A549 (cell line): ENCODE measurements at regions not wholly inside any gene's neighbourhood (a gene's known extent, or its start where the extent isn't known, plus 50 kb on each side); places are given as distances from the start of the nearest gene placed in this dataset.

Experiments
- ATAC-seq, 2 experiments: fragments of 200-7000 bp in 1 of 2; fragments of >200 bp in 1 of 2; cut with Nextera tagmentation in 1 of 2; cut with Tn5 transposase in 1 of 2; 3 replicates each; pipeline versions ENCODE4 v1.8.0 to v1.9.1; 2018 to 2020; ENCODE audit warnings: mild to moderate bottlenecking in 1 of 2, moderate library complexity in 1 of 2
- CTCF ChIA-PET: fragments of 300-600 bp; sonication (Branson Sonifier 250); formaldehyde crosslinking; extraction: SDS; loops from one replicate; lab custom pipeline; 2021; ENCODE audit warnings: antibody characterized with exemption, inconsistent platforms; lab: Yijun Ruan, JAX
- POLR2A ChIA-PET: fragments of 350-600 bp; formaldehyde crosslinking; extraction: SDS; loops from one replicate; lab custom pipeline; 2021; ENCODE audit warnings: antibody characterized with exemption, inconsistent platforms; lab: Yijun Ruan, JAX
- DNase-seq, 2 experiments: peaks; one replicate each; pipeline versions ENCODE4 v3.0.0 to v3.0.0-alpha.2; 2011 to 2016; ENCODE audit warnings: low read depth in 1 of 2, low spot score in 1 of 2
- FAIRE-seq: peaks from 2 replicates; lab custom pipeline; 2011; peaks lifted over from hg19 to GRCh38; lab: Jason Lieb, UNC
- H3K27ac ChIP-seq, 2 experiments: fragments of >200 bp; sonication (Bioruptor Twin); formaldehyde crosslinking; 3 replicates each; pipeline ENCODE4 v1.5.1; 2016 to 2017
- H3K4me1 ChIP-seq: fragments of >200 bp; sonication (Bioruptor Twin); formaldehyde crosslinking; 3 replicates; pipeline ENCODE4 v1.6.1; 2016
- H3K4me2 ChIP-seq: fragments of >200 bp; sonication (Bioruptor Twin); formaldehyde crosslinking; 3 replicates; pipeline ENCODE4 v1.6.1; 2016
- H3K4me3 ChIP-seq: fragments of >200 bp; sonication (Bioruptor Twin); formaldehyde crosslinking; 3 replicates; pipeline ENCODE4 v1.5.1; 2016
- H3K9me3 ChIP-seq: fragments of >200 bp; sonication (Bioruptor Twin); formaldehyde crosslinking; 3 replicates; pipeline ENCODE4 v1.6.1; 2016
- ATOH8 ChIP-seq: fragments of 250-450 bp; sonication (Bioruptor Pico); IDR thresholded peaks from 2 replicates; pipeline ENCODE4 v1.5.0; 2020; ENCODE audit warnings: low read depth, mild to moderate bottlenecking, moderate library complexity
- BCL3 ChIP-seq: fragments of >200 bp; sonication (Bioruptor Twin); formaldehyde crosslinking; IDR thresholded peaks from 3 replicates; pipeline ENCODE4 v1.6.1; 2016
- CBX2 ChIP-seq: fragments of 200-600 bp; sonication (generic); IDR thresholded peaks from 2 replicates; pipeline ENCODE4 v1.6.1; 2016; ENCODE audit warnings: low read depth, mild to moderate bottlenecking, borderline replicate concordance
- CBX8 ChIP-seq: fragments of 200-600 bp; sonication (generic); IDR thresholded peaks from 2 replicates; pipeline ENCODE4 v1.6.1; 2016
- CEBPB ChIP-seq, 2 experiments: fragments of >200 bp in 1 of 2; sonication (Bioruptor Twin) in 1 of 2; formaldehyde crosslinking in 1 of 2; IDR thresholded peaks; 2 replicates each; pipeline ENCODE4 v1.6.1; 2012 to 2016
- CHD2 ChIP-seq: fragments of 150-350 bp; IDR thresholded peaks from 2 replicates; pipeline ENCODE4 v1.6.1; 2014; ENCODE audit warnings: low read length; ENCODE audit not compliant: partially characterized antibody
- CHD4 ChIP-seq: fragments of 200-600 bp; sonication (generic); IDR thresholded peaks from 2 replicates; pipeline ENCODE4 v1.6.1; 2016; ENCODE audit warnings: antibody characterized with exemption, mild to moderate bottlenecking, borderline replicate concordance
- EHMT2 ChIP-seq: fragments of 200-600 bp; sonication (generic); IDR thresholded peaks from 2 replicates; pipeline ENCODE4 v1.6.1; 2016; ENCODE audit warnings: antibody characterized with exemption, low read depth, mild to moderate bottlenecking, moderate library complexity
- ELK1 ChIP-seq: fragments of 150-350 bp; IDR thresholded peaks from 2 replicates; pipeline ENCODE4 v1.6.1; 2014; ENCODE audit warnings: low read depth, mild to moderate bottlenecking, low read length
- FOSB ChIP-seq: fragments of 250-450 bp; sonication (Bioruptor Pico); IDR thresholded peaks from 2 replicates; pipeline ENCODE4 v1.5.0; 2020; ENCODE audit warnings: mild to moderate bottlenecking, moderate library complexity
- FOXS1 ChIP-seq: fragments of 250-450 bp; sonication (Bioruptor Pico); IDR thresholded peaks from 2 replicates; pipeline ENCODE4 v1.5.0; 2020; ENCODE audit warnings: mild to moderate bottlenecking, moderate library complexity
- HES2 ChIP-seq: fragments of >200 bp; sonication (Bioruptor Twin); formaldehyde crosslinking; IDR thresholded peaks from 2 replicates; pipeline ENCODE4 v1.6.1; 2016
- HMGXB4 ChIP-seq: fragments of 250-450 bp; sonication (Bioruptor Pico); IDR thresholded peaks from 2 replicates; pipeline ENCODE4 v1.5.0; 2021; ENCODE audit warnings: mild to moderate bottlenecking, moderate library complexity, borderline replicate concordance
- HOXA7 ChIP-seq: fragments of 250-450 bp; sonication (Bioruptor Pico); IDR thresholded peaks from 2 replicates; pipeline ENCODE4 v1.5.0; 2020; ENCODE audit warnings: mild to moderate bottlenecking, moderate library complexity
- HOXB5 ChIP-seq: fragments of 250-450 bp; sonication (Bioruptor Pico); IDR thresholded peaks from 2 replicates; pipeline ENCODE4 v1.5.0; 2020; ENCODE audit warnings: mild to moderate bottlenecking, moderate library complexity
- JUNB ChIP-seq: fragments of >200 bp; sonication (Bioruptor Twin); formaldehyde crosslinking; IDR thresholded peaks from 2 replicates; pipeline ENCODE4 v1.6.1; 2016
- NR3C1 ChIP-seq: fragments of >200 bp; sonication (Bioruptor Twin); formaldehyde crosslinking; IDR thresholded peaks from 3 replicates; pipeline ENCODE4 v1.6.1; 2017
- PBX3 ChIP-seq: IDR thresholded peaks from 2 replicates; pipeline ENCODE4 v1.6.1; 2012
- POLR2AphosphoS2 ChIP-seq: conservative IDR thresholded peaks from 2 replicates; pipeline ENCODE4 v1.6.1; 2012; ENCODE audit warnings: low read length, improper control_type of control experiment, inconsistent platforms
- RAD21 ChIP-seq, 2 experiments: fragments of >200 bp in 1 of 2; sonication (Bioruptor Twin) in 1 of 2; formaldehyde crosslinking in 1 of 2; IDR thresholded peaks in 1 of 2; conservative IDR thresholded peaks in 1 of 2; 2 replicates in 1 of 2; 3 replicates in 1 of 2; pipeline ENCODE4 v1.6.1; 2012 to 2018; ENCODE audit warnings: inconsistent platforms in 1 of 2
- RCOR1 ChIP-seq: fragments of 150-350 bp; IDR thresholded peaks from 2 replicates; pipeline ENCODE4 v1.6.1; 2014; ENCODE audit warnings: antibody characterized with exemption, low read length, low read depth
- RFX5 ChIP-seq: fragments of 450-650 bp; IDR thresholded peaks from 2 replicates; pipeline ENCODE4 v1.7.1; 2014; ENCODE audit warnings: antibody characterized with exemption, mild to moderate bottlenecking, moderate library complexity
- RNF2 ChIP-seq: fragments of 200-600 bp; sonication (generic); IDR thresholded peaks from 2 replicates; pipeline ENCODE4 v1.6.1; 2016; ENCODE audit warnings: low read depth, mild to moderate bottlenecking, antibody characterized with exemption, moderate library complexity, borderline replicate concordance
- TFCP2L1 ChIP-seq: fragments of 250-450 bp; sonication (Bioruptor Pico); IDR thresholded peaks from 2 replicates; pipeline ENCODE4 v1.5.0; 2021; ENCODE audit warnings: mild to moderate bottlenecking
- USF2 ChIP-seq: fragments of 450-650 bp; IDR thresholded peaks from 2 replicates; pipeline ENCODE4 v1.6.1; 2014; ENCODE audit warnings: antibody characterized with exemption
- WGBS: methylation state at CpG from one replicate; pipeline ENCODE4 v1.1.6; 2017; ENCODE audit errors: missing lambda C conversion rate; 5-methylcytosine and 5-hydroxymethylcytosine counted together

- 3% methylated on average over 2 of the region's 2 CpGs for WGBS
- no peak for DNase-seq
- Histone ChIP-seq H3K4me3 (no peak overlapping the region), H3K9me3 (no peaks in the 10 kb centered on the region), H3K27ac (no peak overlapping the region), H3K4me2 (no peak overlapping the region), H3K4me1 (no peaks in the 10 kb centered on the region)
- POLR2A ChIA-PET: no interaction called here
- ATAC-seq: no peak
- TF ChIP-seq HMGXB4 (CRISPR knock-in tag) (no peak), CBX8 (no peak), BCL3 (no peak)
- CTCF ChIA-PET: no interaction called here
- no peak for FAIRE-seq
These were observed 110.8 kb upstream of the SRRM4 start for GRCh38 chr12:118870551-118870950.

GRCh38 chr12:118874698-118875548, 106.4 kb upstream of the SRRM4 start:
- Histone ChIP-seq H3K4me1 (no peaks in the 10 kb centered on the region), H3K27ac (no peak overlapping the region), H3K4me2 (no peak overlapping the region), H3K9me3 (no peaks in the 10 kb centered on the region), H3K4me3 (no peak overlapping the region)
- FAIRE-seq (no peak), DNase-seq (no peak), ATAC-seq (no peak)
- WGBS: 1% methylated on average over 6 of the region's 6 CpGs
- ChIA-PET CTCF (interaction anchor here (1.1 to 1.2 kb wide), 2 partner anchors 11 to 12 kb away, joined by 3 read pairs; no protein-coding TSS in a partner anchor), POLR2A (no interaction called here)
- TF ChIP-seq PBX3 (no peak), HOXA7 (no peak), RNF2 (no peak), TFCP2L1 (CRISPR knock-in tag) (no peak), RAD21 (conservative IDR thresholded peaks at IDR 0.05 in 1 of 2, IDR thresholded peaks at IDR 0.05 in 1 of 2) (no peak), CEBPB (IDR thresholded peaks at IDR 0.05) (no peak), EHMT2 (no peak)

GRCh38 chr12:118880720-118881493, 100.4 kb upstream of the SRRM4 start:
- ChIA-PET CTCF (no interaction called here), POLR2A (no interaction called here)
- ATAC-seq (no peak), FAIRE-seq (no peak), DNase-seq (no peak)
- 5% methylated on average over 5 of the region's 5 CpGs for WGBS
- Histone ChIP-seq H3K4me3 (no peak overlapping the region), H3K27ac (no peak overlapping the region), H3K4me1 (no peaks in the 10 kb centered on the region), H3K4me2 (no peak overlapping the region), H3K9me3 (no peaks in the 10 kb centered on the region)
- TF ChIP-seq USF2 (no peak), NR3C1 (no peak), HOXB5 (CRISPR knock-in tag) (no peak), CBX2 (no peak), FOXS1 (no peak), RCOR1 (no peak), RFX5 (no peak), EHMT2 (no peak), CHD2 (no peak), JUNB (no peak), ATOH8 (CRISPR knock-in tag) (no peak), FOSB (CRISPR knock-in tag) (no peak), CHD4 (no peak), ELK1 (no peak), POLR2AphosphoS2 (no peak), HES2 (no peak)
